Suprapubic skin (tissue), 3 donors: ENCODE measurements at regions not wholly inside any gene's neighbourhood (a gene's known extent, or its start where the extent isn't known, plus 50 kb on each side); places are given as distances from the start of the nearest gene placed in this dataset.

Source experiments
- POLR2AphosphoS5 ChIP-seq, 3 donors: sonication (generic); formaldehyde crosslinking; IDR thresholded peaks; one replicate each; pipeline ENCODE4 v1.6.1; 2017; ENCODE audit warnings: antibody characterized with exemption in 3 of 3
- TF ChIP-seq, protein P1 (sequence below), 2 donors: fragments of 200-600 bp in 1 of 2; fragments of 450-650 bp in 1 of 2; sonication (generic) in 1 of 2; IDR thresholded peaks; one replicate each; pipeline ENCODE4 v1.5.1; 2016 to 2019; ENCODE audit warnings: antibody characterized with exemption in 2 of 2, mild to moderate bottlenecking in 1 of 2, moderate library complexity in 1 of 2

DNA sequence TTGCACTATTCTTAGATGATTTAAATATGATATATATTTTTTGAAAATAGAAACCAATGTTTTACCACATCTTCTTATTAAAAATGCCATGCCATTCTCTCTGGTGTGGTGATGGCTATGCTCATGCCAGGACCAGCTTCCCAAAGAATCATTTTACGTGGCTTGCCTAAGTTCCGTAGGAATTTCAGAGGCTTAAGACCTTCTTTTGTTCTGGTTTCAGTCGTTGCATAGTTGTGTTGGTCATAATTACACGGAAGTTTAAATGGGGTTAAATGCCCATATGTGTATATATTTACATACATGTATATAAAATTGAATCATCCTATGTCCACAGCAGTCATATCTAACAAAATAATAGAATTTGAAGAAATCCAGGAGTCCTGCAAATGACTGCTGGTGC is 78.7 kb upstream of the PLPPR5 start:
- TF ChIP-seq, protein P1, sequence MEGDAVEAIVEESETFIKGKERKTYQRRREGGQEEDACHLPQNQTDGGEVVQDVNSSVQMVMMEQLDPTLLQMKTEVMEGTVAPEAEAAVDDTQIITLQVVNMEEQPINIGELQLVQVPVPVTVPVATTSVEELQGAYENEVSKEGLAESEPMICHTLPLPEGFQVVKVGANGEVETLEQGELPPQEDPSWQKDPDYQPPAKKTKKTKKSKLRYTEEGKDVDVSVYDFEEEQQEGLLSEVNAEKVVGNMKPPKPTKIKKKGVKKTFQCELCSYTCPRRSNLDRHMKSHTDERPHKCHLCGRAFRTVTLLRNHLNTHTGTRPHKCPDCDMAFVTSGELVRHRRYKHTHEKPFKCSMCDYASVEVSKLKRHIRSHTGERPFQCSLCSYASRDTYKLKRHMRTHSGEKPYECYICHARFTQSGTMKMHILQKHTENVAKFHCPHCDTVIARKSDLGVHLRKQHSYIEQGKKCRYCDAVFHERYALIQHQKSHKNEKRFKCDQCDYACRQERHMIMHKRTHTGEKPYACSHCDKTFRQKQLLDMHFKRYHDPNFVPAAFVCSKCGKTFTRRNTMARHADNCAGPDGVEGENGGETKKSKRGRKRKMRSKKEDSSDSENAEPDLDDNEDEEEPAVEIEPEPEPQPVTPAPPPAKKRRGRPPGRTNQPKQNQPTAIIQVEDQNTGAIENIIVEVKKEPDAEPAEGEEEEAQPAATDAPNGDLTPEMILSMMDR (IDR thresholded peaks at IDR 0.05): no peak
- TF ChIP-seq POLR2AphosphoS5 (IDR thresholded peaks at IDR 0.05): no peak
